Right lobe of liver (tissue), 4 donors: ENCODE measurements at regions not wholly inside any gene's neighbourhood (a gene's known extent, or its start where the extent isn't known, plus 50 kb on each side); places are given as distances from the start of the nearest gene placed in this dataset.

Source experiments
- CTCF ChIP-seq, 4 donors: fragments of 200-600 bp in 3 of 4; fragments of 450-650 bp in 1 of 4; IDR thresholded peaks; one replicate each; pipeline versions ENCODE4 v1.5.1 to v1.8.0; 2016 to 2022; ENCODE audit warnings: antibody characterized with exemption in 4 of 4, mild to moderate bottlenecking in 2 of 4
- POLR2A ChIP-seq: fragments of 450-650 bp; IDR thresholded peaks from one replicate; pipeline ENCODE4 v1.6.1; 2017; ENCODE audit warnings: antibody characterized with exemption, mild to moderate bottlenecking
- donor health status: DM: no; HTN: no; CAD: no.
- donor health status: DM: no; HTN: no; CAD: no.
- donor health status: DM: no; HTN: yes; CAD: no.

- TF ChIP-seq CTCF (IDR thresholded peaks at IDR 0.05), result no peak
- no peak for TF ChIP-seq POLR2A
Measured at GRCh38 chrX:102859550-102859871, 77.6 kb upstream of the RAB40AL start.
